GM15510 (cell line): ENCODE measurements at regions not wholly inside any gene's neighbourhood (a gene's known extent, or its start where the extent isn't known, plus 50 kb on each side); places are given as distances from the start of the nearest gene placed in this dataset.

Experiments used
- POLR2A ChIP-seq: IDR thresholded peaks from 3 replicates; pipeline ENCODE4 v1.6.1; 2011; ENCODE audit warnings: borderline replicate concordance; ENCODE audit not compliant: insufficient read length; ENCODE audit errors: extremely low read depth

DNA sequence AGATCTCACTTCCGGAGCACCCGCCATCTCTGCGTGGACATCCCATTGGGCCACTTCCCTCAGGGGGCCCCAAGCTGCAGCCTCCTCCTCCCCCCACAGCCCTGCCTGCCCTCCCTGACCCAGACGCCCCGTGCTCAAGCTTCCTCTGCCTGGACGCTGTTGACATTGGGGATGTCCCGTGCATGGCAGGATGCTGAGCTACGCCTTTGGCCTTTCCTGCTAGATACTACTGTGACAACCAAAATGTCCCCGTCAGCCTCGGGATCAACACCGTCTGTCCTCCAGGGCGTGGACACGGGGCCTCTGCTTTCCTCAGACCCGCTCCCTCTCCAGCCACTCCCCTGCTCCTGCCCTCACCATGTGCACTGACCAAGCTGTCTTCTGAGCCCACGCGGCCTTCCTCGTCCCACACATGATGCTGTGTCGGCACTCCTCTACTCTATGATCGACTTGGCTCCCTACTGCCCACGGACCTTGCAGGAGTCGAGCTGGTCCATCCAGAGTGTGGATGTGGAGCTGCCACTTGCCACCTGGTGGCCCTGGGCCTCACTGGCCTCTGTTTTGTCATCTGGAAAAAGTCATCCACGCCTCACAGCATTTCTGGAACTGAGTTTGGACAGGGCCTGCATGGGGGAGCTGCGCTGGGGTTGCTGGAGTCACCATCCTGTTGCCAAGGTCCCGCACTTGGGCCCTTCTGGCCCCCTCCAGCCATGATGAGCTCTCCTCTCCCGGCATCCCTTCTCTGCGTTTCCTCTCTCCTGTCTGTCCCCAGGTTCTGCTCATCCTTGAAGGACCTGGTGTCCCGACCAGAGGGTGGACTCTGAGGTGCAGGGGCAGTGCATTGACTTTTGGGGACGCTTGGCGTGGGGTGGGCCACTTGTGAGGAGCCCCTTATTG, 221.7 kb upstream of the CIBAR2 start:
- TF ChIP-seq POLR2A: no peak

- no peak for TF ChIP-seq POLR2A
Observed at GRCh38 chr16:85334718-85335583, 222.7 kb upstream of the CIBAR2 start.

GRCh38 chr16:85335584-85336491, 223.6 kb upstream of the CIBAR2 start:
- no peak for TF ChIP-seq POLR2A

DNA sequence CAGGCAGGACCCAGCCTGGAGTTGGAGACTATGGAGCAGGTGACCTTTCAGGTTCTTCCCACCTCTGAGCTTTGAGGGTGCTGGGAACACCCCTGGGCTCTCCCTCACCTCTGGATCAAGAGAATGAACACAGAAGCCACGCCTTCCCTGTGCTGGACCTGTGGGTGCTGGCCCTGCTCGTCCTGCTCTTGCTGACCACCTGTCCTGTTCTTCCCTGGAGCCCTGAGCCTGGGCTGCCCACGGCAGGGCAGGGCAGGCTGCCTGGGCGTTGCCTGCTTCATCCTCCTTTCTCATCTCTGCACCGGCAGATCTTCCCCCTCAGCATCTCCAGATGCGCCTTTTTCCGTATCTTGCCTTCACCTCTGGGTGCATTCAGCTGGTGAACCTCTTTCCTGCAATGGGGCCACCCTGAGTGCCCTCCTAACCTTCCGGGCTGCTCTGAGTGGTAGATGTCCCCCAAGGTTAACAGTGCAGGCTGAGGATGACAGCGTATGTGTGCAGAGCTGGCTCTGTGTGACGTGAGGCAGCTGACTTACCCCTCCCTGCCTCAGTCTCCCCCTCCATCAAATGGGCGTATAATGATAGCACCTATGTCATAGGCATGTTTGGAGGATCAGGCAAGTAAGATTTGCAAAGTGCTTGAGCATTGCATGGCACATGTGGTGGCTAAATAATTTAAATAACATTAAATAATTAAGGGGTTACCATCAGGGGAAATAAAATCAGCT, 225.8 kb upstream of the CIBAR2 start:
- TF ChIP-seq POLR2A: no peak

DNA sequence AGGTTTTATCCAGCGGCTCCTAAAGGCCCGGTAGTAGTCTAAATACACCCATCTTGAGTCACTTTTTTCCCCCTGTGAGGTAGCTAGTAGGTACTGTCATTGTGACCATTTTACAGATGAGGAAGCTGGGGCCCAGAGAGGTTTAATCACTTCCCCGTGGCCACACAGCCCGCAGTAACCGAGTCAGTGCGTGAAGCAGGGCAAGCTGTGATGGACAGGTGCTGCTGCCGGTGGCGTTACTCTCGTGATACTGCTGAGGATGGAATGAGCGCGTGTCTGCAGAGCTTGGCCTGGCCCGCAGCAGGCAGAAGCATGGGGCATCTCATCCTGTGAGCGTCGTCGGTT, 226.3 kb upstream of the CIBAR2 start:
- TF ChIP-seq POLR2A: no peak

GRCh38 chr16:85338989-85339685, 226.9 kb upstream of the CIBAR2 start:
- TF ChIP-seq POLR2A: no peak

DNA sequence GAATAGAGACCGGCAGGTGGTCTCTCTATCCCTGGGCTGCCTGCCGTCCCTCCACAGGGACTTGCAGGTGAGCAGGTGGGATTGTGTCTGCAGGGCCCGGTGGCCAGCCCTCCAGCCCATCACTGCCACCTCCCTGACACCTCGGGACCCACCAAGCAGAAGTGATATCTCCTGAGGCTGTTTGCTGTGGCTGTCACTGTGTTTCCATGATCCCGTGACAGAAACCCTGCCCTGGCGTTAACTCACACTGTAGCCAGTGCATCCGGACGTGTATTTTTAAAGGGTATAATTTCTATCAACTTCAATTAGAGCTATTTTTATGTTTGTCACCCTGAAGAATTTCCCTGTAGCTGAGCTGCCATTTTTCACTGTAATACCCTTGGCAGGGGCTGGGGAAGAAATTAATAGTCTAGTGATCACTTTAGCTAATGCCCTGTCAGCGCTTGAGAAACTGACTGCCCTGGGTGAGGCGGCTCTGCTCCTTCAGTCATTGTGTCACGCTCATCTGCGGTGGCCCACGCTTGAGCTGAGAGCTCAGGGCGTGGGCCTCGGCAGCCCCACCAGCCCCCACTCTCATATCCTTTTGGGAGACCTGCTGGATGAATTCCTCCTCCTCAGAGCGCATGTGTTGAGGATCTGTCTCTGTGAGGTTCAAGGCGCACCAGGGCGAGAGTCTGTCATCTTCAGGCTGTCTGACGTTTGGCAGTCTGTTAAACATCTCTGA, 229.9 kb upstream of the CIBAR2 start:
- no peak for TF ChIP-seq POLR2A

GRCh38 chr16:85344502-85345128, 232.3 kb upstream of the CIBAR2 start:
- TF ChIP-seq POLR2A: no peak

DNA sequence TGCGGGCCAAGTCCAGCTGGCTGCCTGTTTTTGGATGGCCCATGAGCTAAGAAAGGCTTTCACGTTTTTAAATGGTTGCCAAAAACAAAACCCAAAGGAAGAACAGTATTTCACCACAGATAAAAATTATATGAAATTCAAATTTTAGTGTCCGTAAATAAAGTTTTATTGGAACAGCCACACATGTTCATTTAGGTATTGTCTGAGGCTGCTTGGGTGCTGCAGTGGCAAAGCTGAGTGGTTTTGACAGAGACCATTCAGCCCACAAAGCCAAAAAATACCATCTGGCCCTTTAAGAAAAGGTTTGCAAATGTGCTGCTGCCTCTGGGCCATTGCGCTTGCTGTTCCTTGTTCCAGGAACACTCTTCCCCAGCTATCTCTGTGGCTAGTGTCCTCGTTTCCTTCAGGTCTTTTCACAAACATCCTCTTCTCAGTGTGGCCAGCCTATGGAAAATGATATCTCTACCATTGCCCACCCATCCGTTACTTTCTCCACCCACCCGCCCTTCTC, 232.9 kb upstream of the CIBAR2 start:
- no peak for TF ChIP-seq POLR2A

GRCh38 chr16:85346404-85347212, 234.3 kb upstream of the CIBAR2 start:
- TF ChIP-seq POLR2A: no peak

GRCh38 chr16:85347213-85347591, 234.9 kb upstream of the CIBAR2 start:
- no peak for TF ChIP-seq POLR2A
